HG02610 (cell line): ENCODE measurements at regions not wholly inside any gene's neighbourhood (a gene's known extent, or its start where the extent isn't known, plus 50 kb on each side); places are given as distances from the start of the nearest gene placed in this dataset.

Experiments used
- ATAC-seq: cut with Tn5 transposase; IDR thresholded peaks from one replicate; pipeline ENCODE4 v1.9.1; 2021; ENCODE audit warnings: mild to moderate bottlenecking, moderate library complexity; ENCODE audit not compliant: unreplicated experiment

GRCh38 chr9:103397868-103398600, 402.9 kb downstream of the CYLC2 start:
- ATAC-seq = peak; percentile 98

DNA sequence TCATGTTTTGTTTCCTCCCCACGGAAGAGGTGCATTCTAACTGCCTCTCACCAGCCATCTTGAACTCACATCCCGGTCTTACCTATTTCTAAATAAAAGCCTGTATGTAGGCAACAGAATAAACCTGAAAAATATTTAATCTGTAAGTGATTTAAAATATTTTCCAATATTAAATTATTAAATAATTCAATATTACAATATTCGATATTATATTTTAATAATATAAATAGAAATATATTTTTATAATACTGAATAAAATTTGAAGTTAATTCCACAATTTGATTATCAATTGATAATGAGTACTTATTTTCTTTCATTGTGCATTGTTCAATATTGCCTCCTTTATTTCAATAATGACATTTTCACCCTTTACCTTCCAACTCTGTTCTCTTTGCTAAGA, 404.4 kb downstream of the CYLC2 start:
- ATAC-seq = no peak

- no peak for ATAC-seq
Measured at GRCh38 chr9:103407260-103407659, 412.1 kb downstream of the CYLC2 start.

DNA sequence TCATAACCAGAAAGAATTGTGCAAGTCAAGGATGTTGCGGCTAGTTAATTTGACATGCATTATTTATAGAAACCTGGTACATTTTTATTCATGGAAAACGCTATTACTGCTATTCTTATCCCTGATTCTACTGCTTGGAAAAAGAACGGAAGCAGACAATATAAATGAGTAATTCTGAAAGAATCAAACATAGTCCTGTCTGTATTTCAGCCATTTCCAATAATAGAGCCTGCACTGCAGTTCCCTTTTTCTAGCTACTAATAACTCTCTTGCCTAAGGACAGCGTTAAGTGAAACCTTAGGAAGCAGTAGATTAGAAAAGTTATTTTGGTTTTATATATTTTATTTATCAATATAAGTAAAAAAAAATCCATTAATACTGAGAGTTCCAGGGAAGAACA, 414.9 kb downstream of the CYLC2 start:
- ATAC-seq = no peak

DNA sequence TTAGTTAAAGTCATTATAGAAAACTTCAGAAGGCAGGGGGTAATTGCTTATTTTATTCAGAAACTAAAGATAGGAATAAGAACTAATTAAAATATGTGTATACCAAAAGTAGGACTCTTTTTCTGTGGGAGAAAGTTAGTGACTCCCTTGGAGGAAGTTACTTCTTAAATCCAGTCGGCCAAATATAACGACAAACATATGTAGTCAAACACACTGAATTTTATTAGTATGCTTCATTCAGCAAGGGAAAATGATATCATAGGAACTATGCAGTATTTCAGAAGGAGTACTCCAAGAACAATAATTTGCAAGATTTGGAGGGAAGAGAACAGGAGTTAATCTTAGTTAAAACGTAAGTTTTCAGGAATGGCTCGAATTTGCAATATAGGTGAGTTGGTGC, 432.6 kb downstream of the CYLC2 start:
- no peak for ATAC-seq

- no peak for ATAC-seq
Measured at GRCh38 chr9:103430469-103430868, 435.3 kb downstream of the CYLC2 start.

GRCh38 chr9:103431809-103432208, 436.7 kb downstream of the CYLC2 start:
- ATAC-seq = no peak

DNA sequence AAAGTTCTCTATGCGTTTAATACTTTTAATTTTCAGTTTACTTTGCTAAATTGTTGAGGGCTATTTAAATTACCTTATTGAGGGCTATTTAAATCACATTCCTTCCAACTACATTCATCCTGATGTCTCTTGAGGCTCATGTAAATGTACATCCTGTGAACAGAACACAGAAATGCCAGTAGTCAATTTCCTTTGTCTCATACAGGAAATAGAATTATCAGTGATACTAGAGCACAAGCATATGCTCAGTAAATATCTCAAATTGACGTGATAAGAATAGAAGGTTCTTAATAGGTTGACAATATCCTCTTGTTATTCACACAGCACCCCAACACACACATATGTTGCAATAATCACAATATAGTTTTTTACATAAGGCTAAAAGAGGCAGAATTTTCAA, 449.0 kb downstream of the CYLC2 start:
- ATAC-seq = no peak

GRCh38 chr9:103458826-103459225, 463.7 kb downstream of the CYLC2 start:
- no peak for ATAC-seq

DNA sequence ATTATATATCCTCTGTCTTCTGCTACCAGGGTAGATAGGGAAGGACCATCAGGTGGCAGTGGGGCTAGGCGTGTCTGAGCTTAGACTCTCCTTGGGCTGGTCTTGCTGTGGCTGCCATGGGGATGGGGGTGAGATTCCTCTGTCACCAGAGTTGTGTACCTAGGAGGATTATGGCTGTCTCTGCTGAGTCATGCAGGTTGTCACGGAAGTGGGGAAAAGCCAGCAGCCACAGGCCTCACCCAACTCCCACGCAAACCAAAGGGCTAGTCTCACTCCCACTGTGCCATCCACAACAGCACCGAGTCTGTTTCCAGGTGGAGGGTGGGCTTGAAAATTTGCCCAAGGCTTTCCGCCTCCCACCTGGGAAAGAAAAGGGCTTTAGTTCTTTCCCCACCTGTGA, 476.1 kb downstream of the CYLC2 start:
- no peak for ATAC-seq

DNA sequence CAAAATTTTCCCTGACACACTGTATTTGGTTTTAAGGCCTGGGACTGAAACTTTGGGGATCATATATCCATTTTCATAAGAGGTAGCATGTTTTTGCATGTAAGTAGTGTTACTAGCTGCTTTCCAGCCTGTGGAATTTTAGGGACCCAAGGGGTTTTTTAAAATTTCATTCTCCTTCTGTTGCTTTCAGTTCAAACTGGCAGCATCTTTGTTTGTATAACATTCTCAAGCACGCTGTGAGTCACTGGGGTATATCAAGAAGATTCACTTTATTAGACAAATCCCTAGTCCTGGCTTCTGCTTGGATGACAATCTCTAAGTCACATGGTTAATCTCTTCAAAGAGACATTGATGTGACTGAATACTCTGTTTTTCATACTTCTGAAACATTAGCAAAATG, 479.0 kb downstream of the CYLC2 start:
- ATAC-seq = no peak

DNA sequence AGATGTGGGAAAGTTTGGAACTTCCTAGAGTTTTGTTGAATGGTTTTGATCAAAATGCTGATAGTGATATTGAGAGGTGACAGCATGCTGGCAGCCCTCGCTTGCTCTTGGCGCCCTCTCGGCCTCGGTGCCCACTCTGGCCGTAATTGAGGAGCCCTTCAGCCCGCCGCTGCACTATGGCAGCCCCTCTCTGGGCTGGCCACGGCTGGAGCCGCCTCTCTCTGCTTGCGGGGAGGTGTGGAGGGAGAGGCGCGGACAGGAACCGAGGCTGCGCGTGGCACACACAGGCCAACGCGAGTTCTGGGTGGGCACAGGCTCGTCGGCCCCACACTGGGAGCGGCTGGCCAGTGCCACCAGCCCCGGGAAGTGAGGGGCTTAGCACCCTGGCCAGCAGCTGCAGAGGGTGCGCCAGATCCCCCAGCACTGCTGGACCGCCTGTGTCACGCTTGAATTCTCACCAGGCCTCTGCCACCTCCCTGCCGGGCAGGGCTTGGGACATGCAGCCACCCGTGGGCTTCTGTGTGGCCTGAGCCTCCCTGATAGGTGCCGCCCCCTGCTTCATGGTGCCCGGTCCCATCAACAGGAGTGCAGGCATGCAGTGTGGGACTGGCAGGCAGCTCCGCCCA, 488.5 kb downstream of the CYLC2 start:
- no peak for ATAC-seq

DNA sequence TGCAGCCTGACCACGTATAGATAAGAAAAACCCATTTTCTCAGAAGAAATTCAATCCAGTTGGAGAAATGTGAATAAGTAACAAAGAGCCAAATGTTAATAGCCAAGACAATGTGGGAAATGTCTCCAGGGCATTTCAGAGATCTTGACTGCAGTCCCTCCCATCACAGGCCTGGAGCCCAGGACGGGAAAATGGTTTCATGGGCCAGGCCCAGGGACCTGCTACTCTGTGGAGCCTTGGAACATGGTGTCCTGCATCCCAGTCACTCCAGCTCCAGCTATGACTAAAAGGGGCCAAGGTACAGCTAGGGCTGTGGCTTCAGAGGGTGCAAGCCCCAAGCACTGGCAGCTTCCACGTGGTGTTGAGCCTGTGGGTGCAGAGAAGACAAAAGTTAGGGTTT, 490.0 kb downstream of the CYLC2 start:
- no peak for ATAC-seq

DNA sequence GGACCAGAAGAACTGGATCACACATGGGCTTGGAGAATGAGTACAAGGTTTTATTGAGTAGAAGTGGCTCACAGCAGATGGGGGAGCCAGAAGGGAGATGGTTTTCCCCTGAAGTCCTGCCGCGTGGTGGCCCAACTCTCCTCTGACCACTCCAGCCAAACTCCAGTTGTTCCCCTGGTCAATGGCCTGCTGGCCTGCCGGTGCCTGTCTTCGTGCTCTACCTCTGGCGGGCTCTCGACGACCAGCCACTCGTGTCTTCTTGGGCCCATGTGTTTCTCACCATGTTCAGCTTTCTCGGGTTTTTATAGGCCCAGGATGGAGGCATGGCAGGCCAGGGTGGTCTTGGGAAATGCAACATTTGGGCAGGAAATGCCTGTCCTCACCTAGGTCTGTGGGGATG, 519.6 kb downstream of the CYLC2 start:
- no peak for ATAC-seq

- ATAC-seq = no peak
Measured at GRCh38 chr9:103522409-103522808, 527.3 kb downstream of the CYLC2 start.

- ATAC-seq = no peak
Measured at GRCh38 chr9:103530934-103531333, 535.8 kb downstream of the CYLC2 start.

GRCh38 chr9:103533318-103533717, 538.2 kb downstream of the CYLC2 start:
- ATAC-seq = no peak

- no peak for ATAC-seq
Measured at GRCh38 chr9:103537426-103537825, 542.3 kb downstream of the CYLC2 start.

DNA sequence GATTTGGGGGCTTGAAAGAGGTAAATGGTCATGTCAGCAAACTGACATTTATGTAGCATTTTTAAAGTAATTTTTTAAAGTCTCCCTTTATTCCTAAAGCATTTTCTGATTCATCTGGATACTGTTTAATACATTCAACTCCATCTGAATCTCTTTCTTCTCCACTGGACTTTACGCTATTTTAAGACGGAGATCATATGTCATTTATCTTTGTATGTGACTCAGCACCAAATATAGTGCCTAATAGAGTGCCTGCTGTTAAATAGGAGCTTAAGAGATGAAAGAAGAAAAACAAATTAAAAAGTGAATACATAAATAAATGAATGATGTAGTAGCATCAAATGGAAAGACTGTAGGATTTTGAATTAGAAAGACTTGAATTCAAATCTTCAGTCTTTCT, 548.8 kb upstream of the SMC2 start:
- no peak for ATAC-seq

DNA sequence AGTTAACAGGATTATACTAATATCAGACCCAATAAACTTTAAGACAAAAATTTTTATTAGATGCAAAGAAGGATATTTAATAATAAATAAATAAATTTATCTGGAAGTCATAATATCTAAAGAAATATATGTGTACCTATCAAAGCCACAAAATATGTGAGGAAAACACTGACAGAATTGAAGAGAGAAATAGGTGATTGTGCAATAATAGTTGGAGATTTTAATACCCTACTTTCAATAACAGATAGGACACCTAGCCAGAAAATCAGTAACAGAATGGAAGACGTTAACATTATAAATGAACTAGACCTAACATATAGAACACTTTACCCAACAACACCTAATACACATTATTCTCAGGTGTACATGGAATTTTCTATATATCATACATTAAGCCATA, 541.4 kb upstream of the SMC2 start:
- ATAC-seq = no peak

- ATAC-seq = no peak
Measured at GRCh38 chr9:103574056-103574455, 520.1 kb upstream of the SMC2 start.

DNA sequence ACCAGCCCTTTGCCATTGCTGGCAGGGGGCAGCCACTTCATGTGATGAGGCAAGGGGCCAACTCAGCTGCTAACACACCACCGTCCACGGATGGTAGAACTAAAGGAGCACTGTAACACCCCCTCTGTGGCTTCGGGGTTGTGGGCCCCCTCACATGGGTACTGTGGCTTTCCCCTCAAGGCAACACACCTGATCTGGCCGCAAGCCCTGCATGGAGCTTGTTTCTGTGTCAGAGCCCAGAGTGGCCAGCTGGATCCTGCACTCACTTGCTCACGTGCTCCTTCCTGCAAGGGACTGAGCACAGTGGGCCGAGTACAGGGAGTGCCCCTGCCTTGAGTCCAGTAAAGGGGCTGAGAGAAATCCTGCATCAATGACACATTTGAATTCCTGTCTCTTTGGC, 507.4 kb upstream of the SMC2 start:
- no peak for ATAC-seq

DNA sequence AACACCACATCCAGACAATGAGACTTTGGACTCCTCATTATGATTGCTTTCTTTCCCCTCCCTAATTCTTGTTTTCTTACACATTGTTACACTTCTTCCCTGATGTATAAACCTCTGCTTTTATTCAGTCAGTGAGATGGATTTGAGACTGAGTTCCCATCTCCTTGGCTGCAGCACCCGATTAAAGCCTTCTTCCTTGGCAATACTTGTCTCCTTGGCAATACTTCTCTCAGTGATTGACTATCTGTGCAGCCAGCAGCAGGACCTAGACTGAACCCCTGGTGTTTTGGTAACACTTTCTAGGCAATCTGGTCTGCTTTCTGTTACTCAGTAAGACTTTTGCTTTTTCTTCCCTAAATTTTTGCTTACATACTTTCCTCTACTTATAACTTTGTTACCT, 492.8 kb upstream of the SMC2 start:
- no peak for ATAC-seq
